Activated CD4-positive, alpha-beta T cell treated with anti-CD3 and anti-CD28 coated beads, Interleukin-10, Interleukin-2, amounts not matched to agents 100 ng/mL and 50 ng/mL, durations not matched to agents 16 hours and 8 hours (primary cell): ENCODE measurements at regions not wholly inside any gene's neighbourhood (a gene's known extent, or its start where the extent isn't known, plus 50 kb on each side); places are given as distances from the start of the nearest gene placed in this dataset.
A peak's percentile ranks its signal among the peaks of the same experiment; 100 is the strongest.

Source experiments
- DNase-seq: peaks from one replicate; pipeline ENCODE4 v3.0.0-alpha.2; 2020

DNA sequence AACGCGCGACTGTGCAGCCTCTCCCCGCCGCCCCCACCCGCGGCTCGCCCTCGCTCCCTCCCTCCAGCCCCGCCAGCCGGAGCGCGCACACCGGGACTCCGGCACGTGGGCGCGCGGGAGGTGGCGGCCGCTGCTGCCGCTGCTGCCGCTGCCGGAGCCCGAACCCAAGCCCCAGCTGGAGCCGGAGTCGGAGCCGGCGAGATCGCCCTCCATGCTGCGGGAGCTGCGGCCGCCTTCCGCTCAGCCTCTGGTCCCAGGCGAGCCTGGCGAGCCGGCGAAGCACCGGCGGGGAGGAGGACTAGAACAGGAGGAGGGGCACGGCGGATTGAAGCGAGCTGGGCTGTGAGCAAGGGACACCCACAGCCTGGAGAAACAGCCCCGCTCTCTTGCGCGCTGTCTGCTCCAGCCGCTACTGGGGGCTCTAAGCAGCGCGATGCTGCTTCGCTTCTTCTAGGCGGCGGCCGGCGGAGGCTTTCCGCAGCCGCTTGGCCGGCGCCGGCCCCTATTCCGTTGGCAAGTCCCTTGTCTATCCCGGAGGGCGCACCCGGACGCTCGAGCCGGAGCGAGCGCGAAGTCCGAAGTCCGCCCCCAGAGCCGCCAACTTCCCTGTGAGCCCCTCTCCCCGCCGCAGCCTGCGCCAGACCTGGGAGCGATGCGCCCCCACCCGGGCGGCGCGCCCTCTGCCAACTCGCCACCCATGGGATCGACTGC lies 598.7 kb upstream of the SGCD start:
- no peak for DNase-seq

GRCh38 chr5:155728857-155729683 lies 597.9 kb upstream of the SGCD start:
- DNase-seq = no peak

DNA sequence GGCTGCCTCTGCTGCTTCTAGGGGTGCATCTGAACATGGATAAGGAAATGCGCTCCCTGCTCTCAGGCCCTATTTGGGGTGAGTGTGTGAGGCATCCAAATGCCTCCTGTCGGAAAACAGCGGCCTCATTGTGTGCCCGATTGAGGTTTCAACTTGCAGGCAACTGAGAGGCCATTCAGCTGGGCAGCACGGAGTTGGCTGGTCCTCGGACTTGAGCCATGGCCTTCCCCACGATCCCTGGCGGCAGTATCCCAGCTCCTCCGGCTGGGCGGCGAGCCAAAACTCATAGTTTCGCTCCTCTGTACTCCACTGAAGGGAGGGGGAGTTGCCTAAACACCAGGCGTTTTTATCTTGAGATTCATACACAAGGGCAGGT lies 597.3 kb upstream of the SGCD start:
- no peak for DNase-seq

- DNase-seq = no peak
Observed at GRCh38 chr5:155732587-155733376, 594.2 kb upstream of the SGCD start.

GRCh38 chr5:155733935-155734334 lies 593.0 kb upstream of the SGCD start:
- no peak for DNase-seq

DNA sequence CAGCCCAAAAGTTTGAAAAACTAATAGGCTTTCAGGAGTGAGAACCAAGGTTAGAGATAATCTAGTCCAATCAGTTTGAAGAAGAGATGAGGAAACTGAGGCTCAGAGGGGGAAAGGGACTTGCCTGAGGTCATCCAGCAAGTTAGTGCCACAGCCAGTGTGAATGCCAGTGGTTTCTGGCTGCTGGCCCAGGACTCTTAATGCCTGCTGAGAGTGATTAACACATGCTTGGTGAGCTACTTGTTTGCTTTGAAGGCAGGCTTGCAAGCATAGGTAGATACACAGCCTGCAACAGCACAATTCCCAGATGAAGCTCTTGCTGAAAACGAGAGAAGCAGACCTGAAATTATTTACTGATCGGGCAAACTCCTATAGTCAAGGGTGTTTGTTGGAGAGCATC lies 591.6 kb upstream of the SGCD start:
- DNase-seq = no peak

GRCh38 chr5:155738616-155739015 lies 588.3 kb upstream of the SGCD start:
- no peak for DNase-seq

GRCh38 chr5:155746367-155747038 lies 580.5 kb upstream of the SGCD start:
- DNase-seq = no peak

GRCh38 chr5:155750101-155750500 lies 576.9 kb upstream of the SGCD start:
- no peak for DNase-seq

GRCh38 chr5:155750571-155750970 lies 576.4 kb upstream of the SGCD start:
- no peak for DNase-seq

DNA sequence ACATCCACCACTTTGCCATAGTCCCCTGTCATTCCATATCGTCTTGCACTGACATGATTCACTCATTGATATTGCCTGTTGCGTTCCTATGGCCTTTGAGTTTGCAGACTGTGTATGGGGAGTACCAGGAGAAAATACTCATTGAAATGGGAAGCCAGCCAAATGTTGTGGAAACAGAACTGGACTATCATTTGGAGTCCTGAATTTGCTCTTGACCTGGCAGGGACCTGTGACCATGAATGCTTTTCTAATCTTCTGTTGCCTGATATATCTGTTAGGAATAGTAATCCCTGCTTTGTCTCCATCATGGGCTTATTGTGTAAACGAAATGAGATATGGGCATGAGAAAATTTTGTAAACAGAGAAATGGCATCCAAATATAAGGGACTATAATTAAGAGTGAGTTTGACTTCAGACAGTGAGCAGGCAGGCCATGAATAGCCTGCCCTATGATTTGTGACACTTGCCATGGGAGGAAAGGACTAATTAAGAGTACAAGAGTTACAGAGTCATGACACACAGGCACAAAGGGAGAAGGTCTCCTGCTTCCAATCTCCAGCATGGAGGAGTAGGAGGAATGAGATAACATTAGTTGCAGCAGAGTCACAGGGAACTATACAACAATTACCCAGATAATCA lies 572.9 kb upstream of the SGCD start:
- no peak for DNase-seq

GRCh38 chr5:155759252-155759651 lies 567.7 kb upstream of the SGCD start:
- DNase-seq = no peak

DNA sequence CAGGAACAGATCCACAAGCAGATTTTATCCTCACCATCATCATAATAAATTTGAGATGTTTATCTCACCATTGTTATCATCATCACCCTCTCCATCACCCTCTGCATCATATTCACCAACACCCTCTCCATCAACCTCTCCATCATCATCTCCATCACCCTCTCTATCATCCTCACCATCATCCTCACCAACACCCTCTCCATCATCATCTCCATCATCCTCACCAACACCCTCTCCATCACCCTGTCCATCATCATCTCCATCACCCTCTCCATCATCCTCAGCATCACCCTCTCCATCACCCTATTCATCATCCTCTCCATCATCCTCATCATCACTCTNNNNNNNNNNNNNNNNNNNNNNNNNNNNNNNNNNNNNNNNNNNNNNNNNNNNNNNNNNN lies 567.0 kb upstream of the SGCD start:
- no peak for DNase-seq

GRCh38 chr5:155761502-155761901 lies 565.5 kb upstream of the SGCD start:
- DNase-seq = no peak

GRCh38 chr5:155765715-155766114 lies 561.2 kb upstream of the SGCD start:
- DNase-seq = no peak

DNA sequence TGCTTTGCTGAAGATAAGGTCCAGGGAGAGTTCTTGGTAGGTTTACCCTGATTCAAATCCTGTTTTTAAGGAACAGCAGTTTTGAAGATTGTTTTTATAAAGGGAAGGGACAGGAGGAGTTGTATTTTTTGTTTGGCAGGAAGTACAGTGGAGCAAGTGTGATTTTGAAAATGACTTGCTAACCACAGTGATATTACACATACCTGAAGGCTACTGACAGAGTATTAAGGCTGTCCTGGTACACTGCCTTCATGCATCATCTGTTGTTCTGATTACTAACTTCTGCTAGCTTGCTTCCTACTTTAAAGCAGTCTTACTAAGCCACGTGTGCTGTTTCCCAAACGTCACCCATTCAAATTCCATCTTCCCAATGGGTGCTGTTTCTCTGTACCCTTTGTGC lies 559.5 kb upstream of the SGCD start:
- DNase-seq = peak; percentile 21

DNA sequence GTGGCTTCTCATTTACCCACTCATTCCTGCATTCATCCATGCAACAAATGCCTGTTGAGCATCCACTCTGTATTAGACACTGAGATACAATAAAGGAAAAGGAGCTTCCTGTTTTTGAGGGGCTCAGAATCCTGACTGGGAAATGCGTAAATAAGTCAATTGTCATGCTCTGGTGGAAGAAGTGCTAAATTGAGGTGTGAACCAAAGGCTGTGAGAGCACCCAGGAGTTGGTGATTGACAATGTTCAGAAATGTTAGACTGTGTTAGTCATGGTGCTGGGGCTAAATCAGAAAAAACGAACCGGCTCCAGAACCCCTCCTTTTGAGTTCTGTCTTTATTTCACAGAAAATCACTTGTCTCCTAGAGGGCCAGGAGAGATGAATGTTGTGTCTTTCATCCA lies 558.6 kb upstream of the SGCD start:
- no peak for DNase-seq

GRCh38 chr5:155772009-155772662 lies 554.8 kb upstream of the SGCD start:
- DNase-seq = no peak

GRCh38 chr5:155773680-155774079 lies 553.3 kb upstream of the SGCD start:
- DNase-seq = no peak

GRCh38 chr5:155780260-155780659 lies 546.7 kb upstream of the SGCD start:
- DNase-seq = no peak

DNA sequence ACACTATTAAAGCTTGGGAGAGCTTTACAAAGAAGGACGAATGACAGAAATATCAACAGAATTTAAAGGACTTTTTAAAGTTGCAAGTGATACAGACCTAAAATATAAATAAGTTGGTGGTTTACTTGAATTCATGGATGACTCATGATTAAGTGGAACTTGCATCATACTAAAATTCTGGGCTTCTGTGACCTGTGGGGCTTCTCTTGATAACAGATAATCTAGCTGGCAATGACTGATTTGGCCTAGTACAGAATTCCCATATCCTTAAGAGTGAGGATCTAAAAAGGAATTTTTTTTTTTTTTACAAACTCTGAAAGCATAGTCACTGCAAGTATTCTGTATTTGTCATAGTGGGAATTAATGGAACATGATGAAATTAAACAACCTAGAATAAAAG lies 543.7 kb upstream of the SGCD start:
- DNase-seq = no peak

- no peak for DNase-seq
Observed at GRCh38 chr5:155783791-155784190, 543.2 kb upstream of the SGCD start.
